ENCODE measurements at regions not wholly inside any gene's neighbourhood (a gene's known extent, or its start where the extent isn't known, plus 50 kb on each side); places are given as distances from the start of the nearest gene placed in this dataset.
"Not testable (repeated sequence)": the region's sequence is repeated elsewhere in the genome, so short reads cannot be mapped to it uniquely, and the experiment has no call there.

DNA sequence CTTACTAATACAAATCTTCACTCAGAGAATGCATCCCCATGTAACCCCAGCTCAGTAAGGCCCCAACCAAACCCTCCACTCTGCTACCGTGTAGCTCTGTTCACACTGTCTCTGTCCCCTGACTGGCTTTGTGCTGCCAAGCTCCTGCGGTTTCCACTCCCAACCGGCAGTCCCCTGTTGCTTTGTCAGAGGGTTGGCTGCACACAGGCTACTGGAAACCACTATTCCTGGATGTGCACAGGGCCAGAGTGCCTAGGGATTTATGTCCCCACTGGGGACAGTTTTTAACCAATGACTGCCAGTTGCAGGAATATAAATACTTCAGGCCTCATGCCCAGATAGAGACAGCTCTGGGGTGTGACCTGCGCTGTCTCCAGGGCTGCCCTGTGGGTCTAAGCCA lies 157.1 kb upstream of the C16orf82 start:
- DNase-seq, result no peak

DNA sequence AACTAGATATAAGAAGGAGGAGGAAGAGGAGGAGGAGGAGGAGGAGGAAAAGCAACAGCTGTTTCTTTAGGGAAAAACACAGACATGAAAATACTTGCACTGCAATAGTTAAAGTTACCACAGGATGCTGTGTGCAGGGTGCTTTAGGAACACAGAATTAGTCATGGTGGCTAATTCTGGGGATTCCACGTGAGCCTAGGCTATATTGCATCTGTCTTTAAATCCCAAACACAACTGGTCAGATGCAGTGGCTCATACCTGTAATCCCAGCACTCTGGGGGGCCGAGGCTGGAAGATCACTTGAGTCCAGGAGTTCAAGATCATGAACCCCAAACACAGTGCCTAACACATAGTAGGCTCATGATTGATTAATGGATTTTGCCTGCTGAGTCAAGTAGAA lies 155.3 kb upstream of the C16orf82 start:
- DNase-seq, result no peak

DNA sequence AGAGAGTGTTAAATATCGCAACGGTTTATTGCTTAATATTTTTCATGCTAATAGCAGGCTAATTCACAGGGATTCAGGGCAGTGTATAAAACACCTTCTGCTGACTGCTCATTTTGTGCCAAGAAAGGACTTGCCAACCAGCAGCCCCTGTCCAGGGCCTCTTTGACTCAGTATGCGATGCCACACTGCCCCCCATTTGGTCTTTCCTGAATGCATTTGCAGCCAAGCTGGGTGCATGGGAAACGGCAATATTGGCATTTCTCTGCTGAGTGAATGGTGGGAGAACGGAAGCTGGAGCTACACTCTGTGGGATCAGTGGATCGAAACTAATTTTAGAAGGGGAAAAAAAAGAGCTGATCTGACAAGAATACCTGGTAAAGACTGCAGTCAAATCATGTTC lies 152.9 kb upstream of the C16orf82 start:
- DNase-seq, result no peak

DNA sequence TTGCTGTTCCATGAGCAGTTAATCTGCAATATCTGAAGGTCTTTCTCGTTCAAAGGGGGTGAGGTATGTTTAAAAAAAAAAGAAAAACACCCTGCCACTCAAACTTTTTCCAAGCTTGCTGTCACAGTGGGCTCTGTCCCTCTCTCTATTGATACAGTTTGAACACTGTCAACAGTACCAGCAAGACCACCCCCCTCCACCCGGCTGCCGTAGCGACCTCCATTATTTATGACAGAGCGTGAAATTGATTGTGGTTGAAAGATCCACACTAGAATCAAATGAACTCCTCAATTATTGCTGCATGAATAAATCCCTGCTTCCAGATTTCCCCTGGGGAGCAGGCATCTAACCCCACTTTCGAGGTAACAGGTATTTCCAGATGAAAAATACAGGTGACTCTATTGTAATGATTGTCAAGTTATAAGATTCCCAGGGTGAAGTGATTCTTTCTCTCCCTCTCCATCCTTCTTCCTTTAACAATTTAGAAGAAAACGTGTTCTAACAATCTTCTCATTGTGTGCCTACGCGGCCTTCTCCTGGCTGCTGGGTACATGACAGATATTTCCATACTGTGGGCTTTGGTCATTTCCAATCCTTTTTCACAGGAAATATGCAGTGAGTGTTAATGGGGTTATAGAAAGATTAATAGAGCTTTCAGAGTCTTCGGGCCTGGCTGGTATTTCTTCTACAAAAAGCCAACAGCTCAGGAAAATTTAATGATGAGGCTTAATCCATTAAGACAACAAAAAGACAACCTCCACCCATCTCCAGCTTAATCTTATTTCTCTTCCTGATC lies 135.7 kb upstream of the C16orf82 start:
- no peak for DNase-seq

DNA sequence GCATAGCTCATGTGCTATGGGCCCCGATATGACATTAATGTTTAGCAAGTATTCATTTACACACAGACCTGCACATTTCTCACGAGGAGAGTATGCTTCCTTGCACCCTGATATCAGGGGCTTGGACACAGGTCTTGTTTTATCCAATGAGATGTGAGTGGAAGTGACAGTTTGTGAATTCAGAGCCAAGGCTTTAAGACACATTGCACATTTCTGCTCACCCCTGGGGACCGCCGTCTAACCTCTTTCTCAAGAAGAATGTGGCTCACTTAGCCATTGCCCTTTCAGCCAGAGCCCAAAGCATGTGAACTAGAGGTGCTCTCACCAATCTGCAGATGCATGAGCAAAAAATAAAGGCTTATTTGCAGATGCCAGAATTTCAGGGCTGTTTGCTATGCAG lies 116.1 kb upstream of the C16orf82 start:
- DNase-seq, result no peak

DNA sequence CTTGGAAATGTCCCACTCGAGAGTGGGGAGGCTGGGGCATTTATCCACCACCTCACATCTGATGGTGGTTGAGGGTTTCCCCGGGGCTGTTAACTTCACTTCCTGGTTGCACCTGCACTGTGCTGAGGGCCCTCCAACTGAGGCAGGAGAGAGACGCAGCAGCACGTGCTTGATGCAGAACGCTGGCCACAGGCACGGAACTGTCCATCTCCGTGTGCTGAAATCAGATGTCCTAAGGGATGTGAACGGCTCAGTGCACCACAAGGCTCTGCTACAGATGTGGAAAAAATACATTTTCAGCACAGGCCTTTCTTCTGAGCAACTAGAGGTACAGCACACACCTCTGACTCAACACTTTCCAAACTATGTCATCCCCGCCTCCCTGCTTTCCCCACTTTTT lies 114.8 kb upstream of the C16orf82 start:
- no peak for DNase-seq

DNA sequence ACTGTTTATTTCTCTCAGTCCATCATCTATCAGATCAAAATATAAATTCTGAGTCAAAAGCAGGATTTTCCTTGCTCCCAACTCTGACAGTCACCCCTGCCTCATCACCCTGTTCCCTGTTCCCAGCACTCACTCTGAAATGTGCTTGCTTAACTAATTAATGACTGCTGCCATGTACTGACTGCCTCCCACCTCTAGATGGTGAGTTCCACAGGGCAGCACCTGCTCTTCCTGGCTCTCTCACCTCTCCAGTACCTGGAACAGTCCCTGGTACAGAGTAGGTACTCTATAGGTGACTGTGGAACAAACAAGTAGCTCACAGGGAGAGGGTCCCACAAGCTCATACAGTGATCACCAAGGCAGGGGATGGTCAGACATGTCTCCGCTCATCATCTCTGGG lies 114.3 kb upstream of the C16orf82 start:
- DNase-seq, result no peak

DNA sequence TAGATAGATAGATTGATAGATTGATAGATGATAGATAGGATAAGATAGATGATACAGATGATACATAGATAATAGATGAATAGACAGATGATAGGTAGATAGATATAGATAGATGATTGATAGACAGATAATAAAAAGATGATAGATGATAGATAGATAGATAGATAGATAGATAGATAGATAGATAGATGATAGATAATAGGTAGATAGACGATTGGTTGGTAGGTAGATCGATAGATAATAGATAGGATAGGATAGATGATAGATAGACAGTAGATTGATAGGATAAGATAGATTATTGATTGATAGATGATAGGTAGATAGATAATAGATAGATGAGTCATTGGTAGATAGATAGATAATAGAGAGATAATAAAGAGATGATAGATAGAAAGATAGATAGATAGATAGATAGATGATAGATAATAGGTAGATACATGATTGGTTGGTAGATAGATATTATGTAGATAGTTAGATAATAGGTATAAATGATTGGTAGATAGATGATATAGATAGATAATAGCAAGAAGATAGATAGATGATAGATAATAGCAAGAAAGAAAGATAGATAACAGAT lies 109.4 kb upstream of the C16orf82 start:
- no peak for DNase-seq

DNA sequence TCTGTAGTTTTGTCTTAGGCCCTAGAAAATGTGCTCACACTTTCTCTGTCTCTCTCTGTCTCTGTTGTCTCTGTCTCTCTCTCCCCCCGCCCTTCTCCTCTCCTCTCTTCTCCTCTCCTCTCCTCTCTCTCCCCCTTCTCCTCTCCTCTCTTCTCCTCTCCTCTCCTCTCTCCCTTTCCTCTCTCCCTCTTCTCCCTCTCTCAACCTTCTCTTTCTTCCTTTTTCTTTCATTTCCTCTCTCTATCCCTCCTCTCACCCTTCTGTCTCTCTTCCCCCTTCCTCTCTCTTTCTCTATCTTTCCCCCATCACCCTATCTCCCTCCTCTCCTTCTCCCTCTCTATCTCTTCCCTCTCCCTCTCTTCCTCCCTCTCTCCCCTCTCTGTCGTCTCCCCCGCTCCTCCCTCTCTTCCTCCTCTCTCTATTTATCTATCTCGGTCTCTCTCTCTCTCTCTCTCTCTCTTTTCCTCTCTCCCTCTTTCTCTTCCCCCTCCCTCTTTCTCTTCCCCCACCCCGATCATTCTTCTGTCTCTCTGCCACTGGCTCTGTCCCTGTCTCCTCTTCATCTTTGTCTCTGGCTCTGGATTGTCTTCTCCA lies 107.2 kb upstream of the C16orf82 start:
- DNase-seq, result no peak

DNA sequence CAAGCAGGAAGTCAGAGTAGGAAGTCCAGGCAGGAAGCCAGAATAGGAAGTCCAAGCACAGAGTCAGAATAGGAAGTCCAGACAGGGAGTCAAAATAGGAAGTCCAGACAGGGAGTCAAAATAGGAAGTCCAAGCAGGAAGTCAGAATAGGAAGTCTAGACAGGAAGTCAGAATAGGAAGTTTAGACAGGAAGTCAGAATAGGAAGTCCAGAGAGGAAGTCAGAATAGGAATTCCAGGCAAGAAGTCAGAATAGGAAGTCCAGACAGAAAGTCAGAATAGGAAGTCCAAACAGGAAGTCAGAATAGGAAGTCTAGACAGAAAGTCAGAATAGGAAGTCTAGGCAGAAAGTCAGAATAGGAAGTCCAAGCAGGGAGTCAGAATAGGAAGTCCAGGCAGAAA lies 105.3 kb upstream of the C16orf82 start:
- DNase-seq, result no peak

DNA sequence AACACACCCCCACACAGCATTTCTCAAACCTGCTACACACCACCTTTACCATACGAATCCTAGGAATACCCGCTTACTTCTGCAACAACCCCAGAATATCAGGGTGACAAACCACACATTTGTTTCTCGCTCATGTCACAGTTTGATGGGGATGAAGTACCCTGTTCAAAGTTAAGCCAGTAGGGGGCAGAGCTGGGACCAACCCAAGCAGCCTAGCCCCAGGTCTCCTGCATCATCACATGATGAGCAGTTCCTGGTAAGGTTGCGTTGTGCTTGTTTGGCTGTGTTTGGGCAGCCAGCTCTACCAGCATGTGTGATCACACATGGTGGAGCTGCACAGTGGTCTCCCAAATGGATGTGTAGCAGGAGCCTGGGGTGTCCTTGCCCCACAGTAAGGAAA lies 103.6 kb upstream of the C16orf82 start:
- peak; percentile 60 for DNase-seq

DNA sequence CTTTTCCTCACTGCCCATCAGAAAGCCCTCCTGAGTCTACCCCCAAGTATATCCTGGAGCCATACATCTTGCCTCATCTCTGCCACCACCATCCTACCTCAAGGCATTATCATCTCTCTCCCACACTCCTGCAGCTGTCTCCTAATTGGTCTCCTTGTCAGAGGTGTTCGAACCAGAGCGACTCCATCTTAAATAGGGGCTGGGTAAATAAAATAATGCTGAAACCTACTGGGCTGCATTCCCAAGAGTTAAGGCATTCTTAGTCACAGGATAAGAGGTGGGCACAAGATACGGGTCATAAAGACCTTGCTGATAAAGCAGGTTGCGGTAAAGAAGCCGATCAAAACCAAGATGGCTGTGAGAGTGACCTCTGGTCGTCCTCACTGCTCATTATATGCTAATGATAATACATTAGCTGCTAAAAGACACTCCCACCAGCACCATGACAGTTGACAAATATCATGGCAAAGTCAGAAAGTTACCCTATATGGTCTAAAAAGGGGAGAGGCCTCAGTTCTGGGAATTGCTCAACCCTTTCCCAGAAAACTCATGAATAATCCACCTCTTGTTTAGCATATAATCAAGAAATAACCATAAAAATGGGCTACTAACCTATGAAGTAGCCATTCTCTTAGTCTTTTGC lies 97.0 kb upstream of the C16orf82 start:
- DNase-seq, result no peak

DNA sequence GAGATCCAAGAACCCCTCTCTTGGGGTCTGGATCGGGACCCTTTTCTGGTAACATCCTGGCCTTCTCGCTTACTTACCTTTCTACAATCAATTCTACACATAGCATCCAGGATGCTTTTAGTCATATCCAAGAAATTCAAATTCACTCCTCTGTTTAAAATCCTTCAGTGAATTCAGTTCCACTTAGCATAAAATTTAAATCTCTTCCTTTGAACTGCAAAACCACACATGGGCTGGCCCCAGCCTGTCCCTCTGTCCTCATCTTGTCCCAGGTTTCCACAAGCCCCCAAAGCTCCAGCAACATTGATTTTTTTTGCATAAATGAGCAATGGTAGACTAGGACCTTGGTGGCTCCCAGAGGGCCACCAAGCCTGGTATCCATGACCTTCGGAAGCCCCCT lies 96.4 kb upstream of the C16orf82 start:
- no peak for DNase-seq

DNA sequence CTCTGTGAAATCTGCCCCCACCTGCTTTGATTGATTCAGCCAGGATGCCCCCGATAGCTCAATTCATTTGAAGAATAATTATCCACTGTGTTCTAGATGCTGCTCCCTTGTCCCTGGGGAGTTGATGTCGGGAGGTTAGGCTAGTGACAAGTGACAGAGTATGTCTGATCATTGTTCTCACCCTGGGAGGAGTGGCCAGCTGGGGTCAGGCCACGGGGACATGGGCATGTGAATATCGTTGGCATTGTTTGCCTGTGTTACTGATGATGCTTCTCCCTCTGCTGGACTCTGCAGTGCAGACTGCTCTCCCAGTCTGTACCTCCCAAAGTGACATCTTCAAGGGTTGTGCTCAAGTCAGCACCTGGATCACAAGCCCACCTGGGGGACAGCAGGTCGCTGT lies 89.9 kb upstream of the C16orf82 start:
- DNase-seq, result no peak

DNA sequence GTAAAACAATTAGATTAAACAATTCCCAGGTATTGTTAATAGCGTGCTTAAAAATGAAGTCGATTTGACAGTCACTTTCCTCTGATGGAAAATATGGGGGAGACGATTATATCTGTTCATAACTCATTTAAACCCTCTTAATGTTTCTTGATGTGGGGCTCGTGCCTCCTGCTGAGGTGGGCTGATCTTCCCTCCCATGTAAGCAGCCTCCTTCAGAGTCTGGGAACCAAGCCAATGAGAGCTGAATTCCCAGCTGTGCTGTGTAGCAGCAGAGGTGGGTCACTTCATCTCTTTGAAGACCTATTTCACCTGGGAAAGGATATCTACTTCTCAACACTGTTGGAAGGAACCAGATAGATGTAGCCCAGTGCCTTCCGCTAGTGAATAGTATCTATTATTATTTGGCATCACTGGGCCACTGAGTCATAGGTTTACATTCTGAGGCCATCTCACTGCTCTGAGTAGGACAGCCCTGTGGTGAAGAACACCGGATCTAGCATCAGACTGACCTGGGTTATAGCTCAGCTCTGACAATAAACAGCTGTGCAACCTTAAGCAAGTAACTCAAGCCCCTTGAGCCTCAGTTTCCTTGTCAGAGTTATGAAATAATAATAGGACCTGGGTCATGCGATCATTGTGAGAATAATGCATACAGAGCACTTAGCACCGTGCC lies 85.3 kb upstream of the C16orf82 start:
- DNase-seq, result no peak

DNA sequence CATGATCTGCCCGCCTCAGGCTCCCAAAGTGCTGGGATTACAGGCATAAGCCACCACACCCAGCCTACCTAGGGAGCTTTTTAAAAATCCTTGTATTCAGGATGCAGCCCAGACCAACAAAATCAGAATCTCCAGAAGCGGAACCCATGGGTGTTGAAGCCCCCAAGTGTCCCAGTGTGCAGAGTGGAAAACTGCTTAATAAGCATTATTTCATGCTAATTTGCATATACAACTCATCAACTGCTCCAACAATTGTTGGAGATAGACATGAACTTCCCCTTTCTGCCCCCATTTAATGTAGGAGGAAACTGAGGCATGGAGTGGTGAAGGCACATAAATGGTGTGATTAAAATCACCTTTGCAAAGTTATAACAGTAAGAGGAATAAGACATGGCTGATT lies 84.3 kb upstream of the C16orf82 start:
- no peak for DNase-seq

DNA sequence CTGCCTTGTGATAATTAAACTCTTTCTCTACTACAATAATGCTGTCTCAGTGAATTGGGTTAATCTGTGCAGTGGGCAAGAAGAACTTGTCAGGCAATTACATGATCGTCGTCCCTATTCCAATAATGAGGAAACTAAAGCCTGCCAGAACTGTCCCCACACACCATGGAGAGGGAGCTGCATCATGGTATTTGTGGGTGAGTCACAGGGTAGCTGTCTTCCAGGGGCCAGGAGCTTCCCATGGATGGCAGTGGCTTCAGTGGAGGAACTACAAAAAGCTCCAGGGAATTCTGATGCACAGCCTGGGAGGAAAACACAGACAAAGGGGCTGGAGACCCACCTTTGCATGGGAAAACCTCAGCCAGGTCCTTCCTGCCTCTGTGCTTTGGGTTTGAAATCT lies 83.3 kb upstream of the C16orf82 start:
- DNase-seq, result no peak

DNA sequence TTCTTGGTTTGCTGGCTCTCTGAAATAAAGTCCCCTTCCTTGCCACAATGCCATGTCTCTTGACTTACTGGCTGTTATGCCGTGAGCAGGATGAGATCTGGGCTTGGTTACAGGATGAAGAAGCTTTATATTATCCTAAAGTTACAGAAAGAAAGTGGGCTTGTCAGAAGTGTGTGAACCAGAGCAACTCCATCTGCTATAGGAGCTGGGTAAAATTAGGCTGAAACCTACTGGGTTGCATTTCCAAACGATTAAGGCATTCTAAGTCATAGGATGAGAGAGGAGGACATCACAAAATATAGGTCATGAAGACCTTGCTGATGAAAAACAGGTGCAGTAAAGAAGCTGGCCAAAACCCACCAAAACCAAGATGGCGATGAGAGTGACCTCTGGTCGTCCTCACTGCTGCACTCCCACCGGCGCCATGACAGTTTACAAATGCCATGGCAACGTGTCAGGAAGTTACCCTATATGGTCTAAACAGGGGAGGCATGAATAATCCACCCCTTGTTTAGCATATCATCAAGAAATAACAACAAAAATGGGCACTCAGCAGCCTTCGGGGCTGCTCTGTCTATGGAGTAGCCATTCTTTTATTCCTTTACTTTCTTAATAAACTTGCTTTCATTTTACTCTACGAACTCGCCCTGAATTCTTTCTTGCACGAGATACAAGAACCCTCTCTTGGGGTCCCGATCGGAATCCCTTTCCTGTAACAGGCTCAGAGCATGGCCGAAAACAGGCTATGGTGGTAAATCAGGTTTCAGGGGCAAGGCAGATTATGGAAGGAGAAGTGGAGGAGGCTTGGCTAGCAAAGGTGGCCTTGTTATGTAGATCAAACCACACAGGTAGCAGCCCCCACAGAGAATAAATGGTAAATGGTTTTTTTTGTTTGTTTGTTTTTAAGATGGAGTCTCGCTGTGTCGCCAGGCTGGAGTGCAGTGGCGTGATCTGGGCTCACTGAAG lies 81.3 kb upstream of the C16orf82 start:
- DNase-seq, result no peak

DNA sequence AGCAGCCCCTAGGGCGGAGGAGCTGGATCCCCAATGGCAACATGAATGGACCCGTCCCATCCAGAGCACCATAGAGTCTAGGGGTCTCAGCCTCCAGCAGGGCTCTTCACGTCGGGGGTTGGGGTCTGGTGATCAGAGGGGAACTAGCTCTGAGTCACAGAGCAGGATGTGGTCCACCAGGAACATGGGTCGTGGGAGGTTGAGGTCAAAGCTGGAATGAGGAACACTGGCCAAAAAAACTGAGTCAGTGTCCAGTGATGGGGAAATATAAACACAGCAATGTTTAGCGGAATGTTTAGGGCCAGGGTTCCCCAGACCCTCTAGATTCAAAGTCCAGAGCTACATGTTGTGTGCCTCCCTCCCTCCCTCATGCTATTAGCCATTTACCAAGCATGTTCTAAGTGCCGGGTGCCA lies 79.1 kb upstream of the C16orf82 start:
- DNase-seq, result no peak

DNA sequence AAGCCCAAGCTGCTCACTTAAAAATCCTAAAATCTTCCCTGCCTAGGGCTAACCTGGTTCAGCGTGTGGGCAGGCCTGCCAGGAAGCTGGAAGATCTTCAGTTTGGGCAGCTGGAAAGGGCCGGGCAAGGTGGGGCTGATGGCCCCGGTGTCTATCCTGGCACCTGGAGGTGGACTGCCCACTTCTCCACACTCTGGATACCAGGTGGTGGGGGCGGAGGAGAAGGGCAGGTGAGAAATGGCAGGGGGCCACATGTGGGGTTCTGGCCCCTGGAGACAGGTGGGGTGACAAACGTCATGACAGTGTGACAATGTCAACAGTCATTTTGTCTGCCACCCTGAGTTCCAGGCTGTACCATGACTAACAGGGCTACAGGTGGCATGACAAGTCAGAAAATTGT lies 78.5 kb upstream of the C16orf82 start:
- DNase-seq, result no peak

DNA sequence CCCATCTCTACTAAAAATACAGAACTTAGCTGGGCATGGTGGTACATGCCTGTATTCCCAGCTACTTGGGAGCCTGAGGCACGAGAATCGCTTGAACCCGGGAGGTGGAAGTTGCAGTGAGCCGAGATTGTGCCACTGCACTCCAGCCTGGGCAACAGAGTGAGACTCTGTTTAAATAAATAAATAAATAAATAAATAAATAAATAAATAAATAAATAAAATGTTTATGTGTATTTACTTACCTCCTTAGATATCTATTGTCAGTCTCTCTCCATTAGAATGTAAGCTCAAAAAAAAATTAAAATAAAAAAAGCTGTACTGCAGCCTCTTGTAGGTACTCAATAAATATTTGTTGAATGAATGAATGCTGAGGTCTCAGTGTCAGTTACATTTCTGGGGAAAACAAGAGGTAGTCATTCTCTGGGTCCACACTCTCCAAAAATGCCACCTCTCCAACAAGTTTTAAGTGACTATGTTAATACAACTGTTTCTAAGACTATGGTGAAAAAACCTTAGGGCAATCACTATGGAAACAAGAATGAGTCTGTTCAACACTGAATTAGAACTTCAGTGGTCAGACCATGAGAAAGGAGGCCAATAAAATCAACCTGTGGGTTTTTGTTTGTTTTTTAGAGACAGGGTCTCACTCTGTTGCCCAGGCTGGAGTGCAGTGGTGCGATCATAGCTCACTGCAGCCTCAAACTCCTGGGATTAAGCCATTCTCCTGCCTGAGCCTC lies 76.2 kb upstream of the C16orf82 start:
- DNase-seq, result not testable (repeated sequence)

Data from activated CD4-positive, alpha-beta T cell treated with anti-CD3 and anti-CD28 coated beads for 48 hours (primary cell).